Aorta (tissue), 5 donors: ENCODE measurements at regions not wholly inside any gene's neighbourhood (a gene's known extent, or its start where the extent isn't known, plus 50 kb on each side); places are given as distances from the start of the nearest gene placed in this dataset.
"Not testable (repeated sequence)": the region's sequence is repeated elsewhere in the genome, so short reads cannot be mapped to it uniquely, and the experiment has no call there.

ENCODE experiments used
- ATAC-seq: fragments of 200-7000 bp; cut with Tn5 transposase; one replicate; pipeline ENCODE4 v1.9.1; 2022; ENCODE audit warnings: moderate library complexity; ENCODE audit not compliant: low FRiP score
- DNase-seq, 2 donors: peaks; one replicate each; pipeline ENCODE4 v3.0.0-alpha.2; 2020
- H3K27ac ChIP-seq, 2 donors: one replicate each; pipeline ENCODE4 v1.5.1; 2013; ENCODE audit warnings: low read length in 2 of 2, mild to moderate bottlenecking in 2 of 2, moderate library complexity in 2 of 2, control low read depth in 1 of 2, inconsistent platforms in 1 of 2, low read depth in 1 of 2
- H3K27me3 ChIP-seq, 2 donors: one replicate each; pipeline ENCODE4 v1.6.1; 2013; ENCODE audit warnings: control low read depth in 1 of 2, low read length in 1 of 2, mild to moderate bottlenecking in 1 of 2, moderate library complexity in 1 of 2; ENCODE audit not compliant: insufficient read depth in 2 of 2, control insufficient read depth in 1 of 2
- H3K36me3 ChIP-seq, 2 donors: one replicate each; pipeline ENCODE4 v1.6.1; 2013; ENCODE audit warnings: control low read depth in 1 of 2, low read length in 1 of 2, mild to moderate bottlenecking in 1 of 2; ENCODE audit not compliant: insufficient read depth in 2 of 2, control insufficient read depth in 1 of 2
- H3K4me1 ChIP-seq, 2 donors: one replicate each; pipeline ENCODE4 v1.6.1; 2013; ENCODE audit warnings: low read length in 2 of 2, control low read depth in 1 of 2, mild to moderate bottlenecking in 1 of 2, moderate library complexity in 1 of 2; ENCODE audit not compliant: insufficient read depth in 2 of 2, control insufficient read depth in 1 of 2
- H3K4me3 ChIP-seq, 2 donors: one replicate each; pipeline ENCODE4 v1.5.1; 2013; ENCODE audit warnings: low read length in 2 of 2, control low read depth in 1 of 2, mild to moderate bottlenecking in 1 of 2
- H3K9me3 ChIP-seq: one replicate; pipeline ENCODE4 v1.6.1; 2013; ENCODE audit warnings: mild to moderate bottlenecking, low read length; ENCODE audit not compliant: control insufficient read depth
- WGBS, 2 donors: extraction: QIAGEN DNeasy Blood & Tissue Kit; methylation state at CpG; one replicate each; pipeline ENCODE4 v1.1.7; 2013; 5-methylcytosine and 5-hydroxymethylcytosine counted together
- intact Hi-C, 2 donors: fragments of 100-400 bp; cut with DNase I; formaldehyde crosslinking; loops; one replicate each; pipeline versions ENCODE4 v1.14.2 to v1.15.0; 2022
- donor health status: healthy with polysubstance abuse.
- donor health status: Bipolar disorder and iron deficiency.
- donor health status: DM: no; HTN: no; CAD: no.
- donor health status: DM: no; HTN: no; CAD: no.
- donor health status: DM: yes; HTN: yes; CAD: no.

- H3K4me1 ChIP-seq, H3K36me3 ChIP-seq, DNase-seq, H3K27me3 ChIP-seq, H3K27ac ChIP-seq, H3K4me3 ChIP-seq, ATAC-seq, H3K9me3 ChIP-seq, intact Hi-C loops: not testable (repeated sequence)
- 89 to 92% methylated on average over 7 to 8 of the region's 9 CpGs for WGBS, 2 donors
Observed at GRCh38 chr12:16541-16940, 50.0 kb upstream of the IQSEC3 start.
